Neural cell (in vitro differentiated cells): ENCODE measurements at regions not wholly inside any gene's neighbourhood (a gene's known extent, or its start where the extent isn't known, plus 50 kb on each side); places are given as distances from the start of the nearest gene placed in this dataset.

Experiments used
- H2AFZ ChIP-seq: fragments of 200-600, 300-800 bp; sonication (generic), shearing (Covaris generic); 2 replicates; pipeline ENCODE4 v1.6.0; 2014; ENCODE audit warnings: low read depth, mild to moderate bottlenecking, antibody characterized with exemption, low read length, moderate library complexity
- H3F3A ChIP-seq: fragments of 200-600 bp; shearing (Covaris generic); 2 replicates; pipeline ENCODE4 v1.6.1; 2016; ENCODE audit warnings: mild to moderate bottlenecking, moderate library complexity, mixed read lengths, antibody characterized with exemption, low read length; ENCODE audit not compliant: insufficient read depth, poor library complexity, severe bottlenecking
- H3K27ac ChIP-seq: fragments of 200-600, 300-800 bp; sonication (generic), shearing (Covaris generic); 2 replicates; pipeline ENCODE4 v1.5.1; 2014; ENCODE audit warnings: mild to moderate bottlenecking, low read length, moderate library complexity
- H3K27me3 ChIP-seq: fragments of 300-800, 200-600 bp; sonication (generic), shearing (Covaris generic); 2 replicates; pipeline ENCODE4 v1.6.0; 2014; ENCODE audit warnings: mild to moderate bottlenecking, low read depth, low read length, moderate library complexity; ENCODE audit not compliant: insufficient read depth
- H3K36me3 ChIP-seq: fragments of 300-800, 200-600 bp; sonication (generic), shearing (Covaris generic); 2 replicates; pipeline ENCODE4 v1.5.1; 2014; ENCODE audit warnings: mild to moderate bottlenecking, antibody characterized with exemption, low read length, moderate library complexity; ENCODE audit not compliant: insufficient read depth
- H3K4me2 ChIP-seq: fragments of 300-800, 200-600 bp; sonication (generic), shearing (Covaris generic); 2 replicates; pipeline ENCODE4 v1.6.0; 2014; ENCODE audit warnings: mild to moderate bottlenecking, low read length
- H3K4me3 ChIP-seq: fragments of 300-800, 200-600 bp; sonication (generic), shearing (Covaris generic); 2 replicates; pipeline ENCODE4 v1.5.1; 2014; ENCODE audit warnings: mild to moderate bottlenecking, low read length, moderate library complexity
- H3K79me2 ChIP-seq: fragments of 200-600 bp; shearing (Covaris generic); replicated peaks from 2 replicates; pipeline ENCODE4 v1.6.0; 2014; ENCODE audit warnings: mild to moderate bottlenecking, low read length, moderate library complexity; ENCODE audit not compliant: insufficient read depth
- H3K9ac ChIP-seq: fragments of 300-800, 200-600 bp; sonication (generic), shearing (Covaris generic); 2 replicates; pipeline ENCODE4 v1.6.1; 2016; ENCODE audit warnings: mild to moderate bottlenecking, low read length, mixed read lengths
- H3K9me2 ChIP-seq: fragments of 200-600 bp; shearing (Covaris generic); 2 replicates; pipeline ENCODE4 v1.6.1; 2016; ENCODE audit warnings: mild to moderate bottlenecking, low read length, mixed read lengths; ENCODE audit not compliant: insufficient read depth
- H3K9me3 ChIP-seq: fragments of 200-600, 300-800 bp; sonication (generic), shearing (Covaris generic); 2 replicates; pipeline ENCODE4 v1.6.1; 2016; ENCODE audit warnings: mild to moderate bottlenecking, mixed run types, low read length, moderate library complexity, mixed read lengths
- H4K20me1 ChIP-seq: fragments of 200-600 bp; shearing (Covaris generic); 2 replicates; pipeline ENCODE4 v1.6.1; 2016; ENCODE audit warnings: mild to moderate bottlenecking, mixed run types; ENCODE audit not compliant: insufficient read depth
- EP300 ChIP-seq: fragments of 450-650 bp; conservative IDR thresholded peaks from 2 replicates; pipeline ENCODE4 v1.6.1; 2014; ENCODE audit warnings: antibody characterized with exemption, mild to moderate bottlenecking, moderate library complexity; ENCODE audit not compliant: poor library complexity, severe bottlenecking
- EZH2 ChIP-seq: fragments of 200-600, 300-800 bp; shearing (Covaris generic), sonication (generic); IDR thresholded peaks from 2 replicates; pipeline ENCODE4 v1.6.1; 2014; ENCODE audit warnings: antibody characterized with exemption, low read length, borderline replicate concordance, mild to moderate bottlenecking; ENCODE audit not compliant: insufficient read depth, poor library complexity, severe bottlenecking
- MXI1 ChIP-seq: fragments of 450-650 bp; conservative IDR thresholded peaks from 2 replicates; pipeline ENCODE4 v1.6.1; 2014; ENCODE audit warnings: antibody characterized with exemption, mild to moderate bottlenecking; ENCODE audit not compliant: poor library complexity, severe bottlenecking
- POLR2AphosphoS5 ChIP-seq: IDR thresholded peaks from 2 replicates; pipeline ENCODE4 v1.6.1; 2012
- RAD21 ChIP-seq: fragments of 450-650 bp; conservative IDR thresholded peaks from 2 replicates; pipeline ENCODE4 v1.6.1; 2014; ENCODE audit warnings: antibody characterized with exemption, mild to moderate bottlenecking, moderate library complexity
- SMC3 ChIP-seq: fragments of 450-650 bp; conservative IDR thresholded peaks from 2 replicates; pipeline ENCODE4 v1.6.1; 2014; ENCODE audit warnings: antibody characterized with exemption, mild to moderate bottlenecking, moderate library complexity; ENCODE audit not compliant: poor library complexity
- TAF1 ChIP-seq: IDR thresholded peaks from 2 replicates; pipeline ENCODE4 v1.6.1; 2012; ENCODE audit warnings: low read depth
- TF ChIP-seq, protein P1 (sequence below): IDR thresholded peaks from 2 replicates; pipeline ENCODE4 v1.6.1; 2012; ENCODE audit warnings: borderline replicate concordance
- TF ChIP-seq, protein P2 (sequence below): fragments of 450-650 bp; IDR thresholded peaks from 2 replicates; pipeline ENCODE4 v1.5.1; 2014; ENCODE audit warnings: antibody characterized with exemption, mild to moderate bottlenecking, moderate library complexity; ENCODE audit not compliant: poor library complexity, severe bottlenecking

DNA sequence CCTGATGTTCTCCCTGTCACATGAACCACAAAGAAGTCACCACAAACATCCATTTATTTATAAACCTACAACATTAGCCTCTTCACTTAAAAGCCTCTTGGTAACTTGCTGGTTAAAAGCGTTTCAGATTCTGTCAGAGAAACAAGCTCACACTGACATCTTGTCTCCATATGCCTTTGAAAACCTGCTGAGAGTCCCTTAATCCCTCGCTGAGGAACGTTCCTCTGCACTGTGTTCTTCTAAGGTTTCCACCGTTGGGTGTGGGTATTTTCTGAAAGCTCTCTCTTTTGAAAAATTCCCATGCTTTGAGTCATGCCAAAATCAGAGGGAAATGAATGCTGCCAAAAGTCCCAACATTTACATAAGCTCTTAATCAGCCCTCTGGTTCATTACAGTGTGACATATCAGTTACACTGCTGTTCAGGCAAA, 149.8 kb downstream of the CCDC34 start:
- Histone ChIP-seq H3K4me2 (peak overlapping the region; percentile 74), H3K36me3 (no peaks in the 10 kb centered on the region)

DNA sequence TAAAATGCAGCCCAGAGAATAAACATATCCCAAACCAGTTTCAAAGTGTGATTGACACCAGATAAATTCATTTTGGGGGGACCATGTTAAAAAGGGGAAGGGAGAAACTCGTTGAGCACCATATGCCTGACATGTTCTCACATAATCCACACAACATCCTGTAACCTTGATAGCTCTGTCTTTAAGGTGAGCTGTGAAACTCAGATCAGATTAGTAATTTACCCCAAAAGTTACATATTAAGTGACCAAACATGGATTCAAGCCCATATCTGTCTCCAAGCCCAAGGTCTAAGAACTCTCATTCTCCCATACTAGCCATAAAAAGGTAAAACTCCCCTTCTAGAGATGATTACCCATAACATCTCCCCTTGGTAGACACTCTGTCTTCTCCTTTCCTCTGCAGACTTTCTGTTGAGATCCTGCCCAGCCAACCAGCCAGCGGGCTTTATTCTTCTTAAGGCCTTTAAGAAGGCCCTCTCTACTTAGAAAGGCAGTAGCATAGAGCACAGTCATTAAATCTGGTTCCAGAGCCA, 150.7 kb downstream of the CCDC34 start:
- no peaks in the 10 kb centered on the region for H4K20me1 ChIP-seq
- no peak overlapping the region for H3K4me3 ChIP-seq
- no peaks in the 10 kb centered on the region for H3F3A ChIP-seq
- no peak overlapping the region for H2AFZ ChIP-seq
- no peak overlapping the region for H3K4me2 ChIP-seq
- H3K79me2 ChIP-seq = no peaks in the 10 kb centered on the region
- no peaks in the 10 kb centered on the region for H3K9me2 ChIP-seq
- no peaks in the 10 kb centered on the region for H3K9me3 ChIP-seq
- TF ChIP-seq RAD21 (no peak), TAF1 (no peak), MXI1 (no peak), SMC3 (no peak), POLR2AphosphoS5 (no peak), EP300 (no peak)
- TF ChIP-seq, protein P1, sequence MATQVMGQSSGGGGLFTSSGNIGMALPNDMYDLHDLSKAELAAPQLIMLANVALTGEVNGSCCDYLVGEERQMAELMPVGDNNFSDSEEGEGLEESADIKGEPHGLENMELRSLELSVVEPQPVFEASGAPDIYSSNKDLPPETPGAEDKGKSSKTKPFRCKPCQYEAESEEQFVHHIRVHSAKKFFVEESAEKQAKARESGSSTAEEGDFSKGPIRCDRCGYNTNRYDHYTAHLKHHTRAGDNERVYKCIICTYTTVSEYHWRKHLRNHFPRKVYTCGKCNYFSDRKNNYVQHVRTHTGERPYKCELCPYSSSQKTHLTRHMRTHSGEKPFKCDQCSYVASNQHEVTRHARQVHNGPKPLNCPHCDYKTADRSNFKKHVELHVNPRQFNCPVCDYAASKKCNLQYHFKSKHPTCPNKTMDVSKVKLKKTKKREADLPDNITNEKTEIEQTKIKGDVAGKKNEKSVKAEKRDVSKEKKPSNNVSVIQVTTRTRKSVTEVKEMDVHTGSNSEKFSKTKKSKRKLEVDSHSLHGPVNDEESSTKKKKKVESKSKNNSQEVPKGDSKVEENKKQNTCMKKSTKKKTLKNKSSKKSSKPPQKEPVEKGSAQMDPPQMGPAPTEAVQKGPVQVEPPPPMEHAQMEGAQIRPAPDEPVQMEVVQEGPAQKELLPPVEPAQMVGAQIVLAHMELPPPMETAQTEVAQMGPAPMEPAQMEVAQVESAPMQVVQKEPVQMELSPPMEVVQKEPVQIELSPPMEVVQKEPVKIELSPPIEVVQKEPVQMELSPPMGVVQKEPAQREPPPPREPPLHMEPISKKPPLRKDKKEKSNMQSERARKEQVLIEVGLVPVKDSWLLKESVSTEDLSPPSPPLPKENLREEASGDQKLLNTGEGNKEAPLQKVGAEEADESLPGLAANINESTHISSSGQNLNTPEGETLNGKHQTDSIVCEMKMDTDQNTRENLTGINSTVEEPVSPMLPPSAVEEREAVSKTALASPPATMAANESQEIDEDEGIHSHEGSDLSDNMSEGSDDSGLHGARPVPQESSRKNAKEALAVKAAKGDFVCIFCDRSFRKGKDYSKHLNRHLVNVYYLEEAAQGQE = no peak
- no peak overlapping the region for H3K27ac ChIP-seq
- H3K9ac ChIP-seq = no peak overlapping the region
- H3K27me3 ChIP-seq = no peaks in the 10 kb centered on the region
- H3K36me3 ChIP-seq = no peaks in the 10 kb centered on the region

More for the DNA sequence above, 149.8 kb downstream of the CCDC34 start:
- TF ChIP-seq SMC3 = no peak
- TF ChIP-seq POLR2AphosphoS5 = peak; percentile 87
- peak; percentile 17 for TF ChIP-seq RAD21
- TF ChIP-seq, protein P1 = no peak
- no peak for TF ChIP-seq MXI1
- TF ChIP-seq, protein P2, sequence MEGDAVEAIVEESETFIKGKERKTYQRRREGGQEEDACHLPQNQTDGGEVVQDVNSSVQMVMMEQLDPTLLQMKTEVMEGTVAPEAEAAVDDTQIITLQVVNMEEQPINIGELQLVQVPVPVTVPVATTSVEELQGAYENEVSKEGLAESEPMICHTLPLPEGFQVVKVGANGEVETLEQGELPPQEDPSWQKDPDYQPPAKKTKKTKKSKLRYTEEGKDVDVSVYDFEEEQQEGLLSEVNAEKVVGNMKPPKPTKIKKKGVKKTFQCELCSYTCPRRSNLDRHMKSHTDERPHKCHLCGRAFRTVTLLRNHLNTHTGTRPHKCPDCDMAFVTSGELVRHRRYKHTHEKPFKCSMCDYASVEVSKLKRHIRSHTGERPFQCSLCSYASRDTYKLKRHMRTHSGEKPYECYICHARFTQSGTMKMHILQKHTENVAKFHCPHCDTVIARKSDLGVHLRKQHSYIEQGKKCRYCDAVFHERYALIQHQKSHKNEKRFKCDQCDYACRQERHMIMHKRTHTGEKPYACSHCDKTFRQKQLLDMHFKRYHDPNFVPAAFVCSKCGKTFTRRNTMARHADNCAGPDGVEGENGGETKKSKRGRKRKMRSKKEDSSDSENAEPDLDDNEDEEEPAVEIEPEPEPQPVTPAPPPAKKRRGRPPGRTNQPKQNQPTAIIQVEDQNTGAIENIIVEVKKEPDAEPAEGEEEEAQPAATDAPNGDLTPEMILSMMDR = no peak
- no peak for TF ChIP-seq EZH2
- no peak for TF ChIP-seq TAF1
- peak; percentile 90 for TF ChIP-seq EP300
- H3K9me3 ChIP-seq = no peaks in the 10 kb centered on the region
- no peaks in the 10 kb centered on the region for H4K20me1 ChIP-seq
- H2AFZ ChIP-seq = no peak overlapping the region
- peak overlapping the region; percentile 49 for H3K4me3 ChIP-seq
- H3F3A ChIP-seq = no peaks in the 10 kb centered on the region
- peak overlapping the region; percentile 60 for H3K27ac ChIP-seq
- H3K9me2 ChIP-seq = no peaks in the 10 kb centered on the region
- H3K9ac ChIP-seq = peak overlapping the region; percentile 22
- no peaks in the 10 kb centered on the region for H3K79me2 ChIP-seq
- H3K27me3 ChIP-seq = no peaks in the 10 kb centered on the region
